Upper lobe of left lung (tissue), 6 donors: ENCODE measurements at regions not wholly inside any gene's neighbourhood (a gene's known extent, or its start where the extent isn't known, plus 50 kb on each side); places are given as distances from the start of the nearest gene placed in this dataset.

Source experiments
- ATAC-seq, 2 donors: fragments of 200-7000 bp; cut with Tn5 transposase; one replicate each; pipeline ENCODE4 v1.9.1; 2022; ENCODE audit warnings: mild to moderate bottlenecking in 2 of 2, moderate library complexity in 2 of 2; ENCODE audit not compliant: low FRiP score in 2 of 2
- DNase-seq, 2 donors: peaks; one replicate each; pipeline ENCODE4 v3.0.0-alpha.2; 2019 to 2020
- H3K27ac ChIP-seq, 4 donors: fragments of 200-600 bp; sonication (generic); one replicate each; pipeline ENCODE4 v1.5.1; 2016 to 2019
- H3K27me3 ChIP-seq, 4 donors: fragments of 200-600 bp; sonication (generic); one replicate each; pipeline ENCODE4 v1.5.1; 2017 to 2019
- H3K36me3 ChIP-seq, 4 donors: fragments of 200-600 bp; sonication (generic); one replicate each; pipeline ENCODE4 v1.5.1; 2016 to 2019
- H3K4me1 ChIP-seq, 4 donors: fragments of 200-600 bp; sonication (generic); one replicate each; pipeline ENCODE4 v1.5.1; 2018 to 2019
- H3K4me3 ChIP-seq, 4 donors: fragments of 200-600 bp; sonication (generic); one replicate each; pipeline ENCODE4 v1.5.1; 2017 to 2019; ENCODE audit warnings: mild to moderate bottlenecking in 2 of 4, moderate library complexity in 1 of 4
- H3K9me3 ChIP-seq, 4 donors: fragments of 200-600 bp; sonication (generic); one replicate each; pipeline ENCODE4 v1.5.1; 2018 to 2019
- EP300 ChIP-seq, 4 donors: sonication (generic); formaldehyde crosslinking; IDR thresholded peaks; one replicate each; pipeline ENCODE4 v1.5.1; 2017; ENCODE audit warnings: antibody characterized with exemption in 4 of 4, control low read depth in 2 of 4
- POLR2A ChIP-seq, 4 donors: fragments of 450-650 bp; IDR thresholded peaks; one replicate each; pipeline ENCODE4 v1.5.1; 2016 to 2017; ENCODE audit warnings: antibody characterized with exemption in 4 of 4, mild to moderate bottlenecking in 2 of 4
- POLR2AphosphoS5 ChIP-seq, 2 donors: sonication (generic); formaldehyde crosslinking; IDR thresholded peaks; one replicate each; pipeline ENCODE4 v1.5.1; 2017; ENCODE audit warnings: antibody characterized with exemption in 2 of 2
- WGBS, 2 donors: methylation state at CpG; one replicate each; pipeline ENCODE4 v1.1.5; 2017 to 2018; 5-methylcytosine and 5-hydroxymethylcytosine counted together
- TF ChIP-seq, protein P1 (sequence below), 6 experiments: fragments of 450-650 bp in 4 of 6; fragments of 200-600 bp in 2 of 6; sonication (generic) in 2 of 6; IDR thresholded peaks; one replicate each; pipeline ENCODE4 v1.5.1; 2016 to 2019; ENCODE audit warnings: antibody characterized with exemption in 6 of 6
- donor health status: DM: no; HTN: no; CAD: no; lungs with moderate emphysema.
- donor health status: DM: no; HTN: yes; CAD: no; lungs with severe emphysema.

GRCh38 chr13:40384976-40385857 lies 281.2 kb downstream of the FOXO1 start:
- Histone ChIP-seq H3K27me3 (no peaks in the 10 kb centered on the region), H3K9me3 (no peaks in the 10 kb centered on the region), H3K4me1 (peaks cover 0 to 5% (median 0%) of the 10 kb centered on the region in 4 donors), H3K4me3 (no peak overlapping the region), H3K36me3 (no peaks in the 10 kb centered on the region), H3K27ac (no peak overlapping the region)
- 92% methylated on average over 6 of the region's 6 CpGs for WGBS, 2 donors
- ATAC-seq, result no peak
- no peak for DNase-seq
- no peak for TF ChIP-seq POLR2A (IDR thresholded peaks at IDR 0.05)
- no peak for TF ChIP-seq POLR2AphosphoS5 (IDR thresholded peaks at IDR 0.05)
- no peak for TF ChIP-seq EP300 (IDR thresholded peaks at IDR 0.05)
- TF ChIP-seq, protein P1, sequence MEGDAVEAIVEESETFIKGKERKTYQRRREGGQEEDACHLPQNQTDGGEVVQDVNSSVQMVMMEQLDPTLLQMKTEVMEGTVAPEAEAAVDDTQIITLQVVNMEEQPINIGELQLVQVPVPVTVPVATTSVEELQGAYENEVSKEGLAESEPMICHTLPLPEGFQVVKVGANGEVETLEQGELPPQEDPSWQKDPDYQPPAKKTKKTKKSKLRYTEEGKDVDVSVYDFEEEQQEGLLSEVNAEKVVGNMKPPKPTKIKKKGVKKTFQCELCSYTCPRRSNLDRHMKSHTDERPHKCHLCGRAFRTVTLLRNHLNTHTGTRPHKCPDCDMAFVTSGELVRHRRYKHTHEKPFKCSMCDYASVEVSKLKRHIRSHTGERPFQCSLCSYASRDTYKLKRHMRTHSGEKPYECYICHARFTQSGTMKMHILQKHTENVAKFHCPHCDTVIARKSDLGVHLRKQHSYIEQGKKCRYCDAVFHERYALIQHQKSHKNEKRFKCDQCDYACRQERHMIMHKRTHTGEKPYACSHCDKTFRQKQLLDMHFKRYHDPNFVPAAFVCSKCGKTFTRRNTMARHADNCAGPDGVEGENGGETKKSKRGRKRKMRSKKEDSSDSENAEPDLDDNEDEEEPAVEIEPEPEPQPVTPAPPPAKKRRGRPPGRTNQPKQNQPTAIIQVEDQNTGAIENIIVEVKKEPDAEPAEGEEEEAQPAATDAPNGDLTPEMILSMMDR (IDR thresholded peaks at IDR 0.05), result no peak

GRCh38 chr13:40385858-40386180 lies 280.6 kb downstream of the FOXO1 start:
- no peak for ATAC-seq
- 84 to 95% methylated on average over 4 of the region's 4 CpGs for WGBS, 2 donors

GRCh38 chr13:40386586-40386985 lies 279.9 kb downstream of the FOXO1 start:
- ATAC-seq (no peak), DNase-seq (no peak)
- H3K27ac ChIP-seq, result no peak overlapping the region
- H3K4me1 ChIP-seq, result peaks cover 0 to 5% (median 0%) of the 10 kb centered on the region in 4 donors
- no peaks in the 10 kb centered on the region for H3K9me3 ChIP-seq
- H3K4me3 ChIP-seq, result no peak overlapping the region
- WGBS, 2 donors, result 80 to 90% methylated on average over 4 of the region's 4 CpGs
- no peaks in the 10 kb centered on the region for H3K36me3 ChIP-seq
- no peaks in the 10 kb centered on the region for H3K27me3 ChIP-seq
- TF ChIP-seq POLR2AphosphoS5 (IDR thresholded peaks at IDR 0.05), result no peak
- no peak for TF ChIP-seq EP300 (IDR thresholded peaks at IDR 0.05)
- TF ChIP-seq, protein P1 (IDR thresholded peaks at IDR 0.05), result no peak
- no peak for TF ChIP-seq POLR2A (IDR thresholded peaks at IDR 0.05)

More at GRCh38 chr13:40385858-40386180, 280.6 kb downstream of the FOXO1 start:
- no peak for TF ChIP-seq POLR2AphosphoS5 (IDR thresholded peaks at IDR 0.05)
- no peak for TF ChIP-seq POLR2A (IDR thresholded peaks at IDR 0.05)
- TF ChIP-seq EP300 (IDR thresholded peaks at IDR 0.05), result no peak
- TF ChIP-seq, protein P1 (IDR thresholded peaks at IDR 0.05), result no peak
- no peaks in the 10 kb centered on the region for H3K27me3 ChIP-seq
- no peak overlapping the region for H3K4me3 ChIP-seq
- H3K9me3 ChIP-seq, result no peaks in the 10 kb centered on the region
- H3K4me1 ChIP-seq, result peaks cover 0 to 5% (median 0%) of the 10 kb centered on the region in 4 donors
- DNase-seq, result no peak
- H3K36me3 ChIP-seq, result no peaks in the 10 kb centered on the region
- no peak overlapping the region for H3K27ac ChIP-seq

DNA sequence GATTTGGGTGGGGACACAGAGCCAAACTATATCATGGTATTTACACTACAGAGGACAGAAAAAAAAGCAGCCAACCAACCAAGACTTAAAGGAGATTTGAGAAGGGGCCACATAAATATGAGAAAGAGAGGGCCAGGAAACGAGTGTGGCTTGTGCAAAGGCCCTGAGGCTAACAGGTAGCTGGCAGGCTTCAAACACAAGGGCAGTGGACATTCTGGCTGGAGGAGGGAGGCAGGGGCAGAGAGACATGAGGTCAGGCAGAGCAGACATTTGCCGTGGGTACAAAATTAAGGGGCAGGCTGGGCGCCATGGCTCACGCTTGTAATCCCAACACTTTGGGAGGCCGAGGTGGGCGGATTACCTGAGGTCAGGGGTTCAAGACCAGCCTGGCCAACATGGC lies 278.7 kb downstream of the FOXO1 start:
- no peak for ATAC-seq
- H3K9me3 ChIP-seq, result no peaks in the 10 kb centered on the region
- no peaks in the 10 kb centered on the region for H3K36me3 ChIP-seq
- H3K27me3 ChIP-seq, result no peaks in the 10 kb centered on the region
- no peak overlapping the region for H3K4me3 ChIP-seq
- 94 to 96% methylated on average over 6 of the region's 6 CpGs for WGBS, 2 donors
- peaks cover 0 to 5% (median 0%) of the 10 kb centered on the region in 4 donors for H3K4me1 ChIP-seq
- peak in 1 of 2 donors; percentile 7 for DNase-seq
- TF ChIP-seq POLR2A (IDR thresholded peaks at IDR 0.05), result no peak
- no peak for TF ChIP-seq POLR2AphosphoS5 (IDR thresholded peaks at IDR 0.05)
- TF ChIP-seq, protein P1 (IDR thresholded peaks at IDR 0.05), result no peak
- no peak for TF ChIP-seq EP300 (IDR thresholded peaks at IDR 0.05)
- H3K27ac ChIP-seq, result no peak overlapping the region
